DOHH2 (cell line): ENCODE measurements at regions not wholly inside any gene's neighbourhood (a gene's known extent, or its start where the extent isn't known, plus 50 kb on each side); places are given as distances from the start of the nearest gene placed in this dataset.

Experiments used
- H3F3A ChIP-seq: fragments of 200-600 bp; sonication (generic), shearing (Covaris generic); 2 replicates; pipeline ENCODE4 v1.6.0; 2016; ENCODE audit warnings: antibody characterized with exemption, mild to moderate bottlenecking; ENCODE audit not compliant: control insufficient read depth, insufficient read depth
- H3K27ac ChIP-seq: fragments of 200-600 bp; sonication (generic); 2 replicates; pipeline ENCODE4 v1.5.1; 2014; ENCODE audit warnings: low read depth, mild to moderate bottlenecking, low read length, moderate library complexity
- H3K27me3 ChIP-seq: fragments of 200-600 bp; sonication (generic); 2 replicates; pipeline ENCODE4 v1.6.1; 2014; ENCODE audit warnings: mild to moderate bottlenecking, low read length, mixed read lengths; ENCODE audit not compliant: control insufficient read depth
- H3K36me3 ChIP-seq: fragments of 200-600 bp; sonication (generic); 2 replicates; pipeline ENCODE4 v1.6.1; 2014; ENCODE audit warnings: mild to moderate bottlenecking, low read length, moderate library complexity, mixed read lengths; ENCODE audit not compliant: control insufficient read depth
- H3K4me1 ChIP-seq: fragments of 200-600 bp; sonication (generic); 2 replicates; pipeline ENCODE4 v1.6.1; 2014; ENCODE audit warnings: mild to moderate bottlenecking, low read length, mixed read lengths; ENCODE audit not compliant: control insufficient read depth
- H3K4me2 ChIP-seq: fragments of 200-600 bp; sonication (generic); 2 replicates; pipeline ENCODE4 v1.6.0; 2014; ENCODE audit warnings: mild to moderate bottlenecking, low read length, moderate library complexity
- H3K4me3 ChIP-seq: fragments of 200-600 bp; sonication (generic); 2 replicates; pipeline ENCODE4 v1.5.1; 2014; ENCODE audit warnings: mild to moderate bottlenecking, low read length, mixed read lengths
- H3K79me2 ChIP-seq: fragments of 200-600 bp; sonication (generic); 2 replicates; pipeline ENCODE4 v1.6.1; 2014; ENCODE audit warnings: mild to moderate bottlenecking, low read length, mixed read lengths; ENCODE audit not compliant: control insufficient read depth
- H3K9me2 ChIP-seq: fragments of 200-600 bp; sonication (generic); replicated peaks from 2 replicates; pipeline ENCODE4 v1.6.1; 2014; ENCODE audit warnings: mild to moderate bottlenecking, low read length, mixed read lengths; ENCODE audit not compliant: control insufficient read depth
- H3K9me3 ChIP-seq: fragments of 200-600 bp; sonication (generic); 2 replicates; pipeline ENCODE4 v1.6.1; 2014; ENCODE audit warnings: antibody characterized with exemption, low read length, mixed read lengths; ENCODE audit not compliant: control insufficient read depth, insufficient read depth
- H4K20me1 ChIP-seq: fragments of 200-600 bp; sonication (generic); 2 replicates; pipeline ENCODE4 v1.6.0; 2014; ENCODE audit warnings: low read depth, mild to moderate bottlenecking, antibody characterized with exemption, low read length, moderate library complexity; ENCODE audit not compliant: control insufficient read depth, insufficient read depth
- CTCF ChIP-seq: fragments of 200-600 bp; sonication (generic); IDR thresholded peaks from one replicate; pipeline ENCODE4 v1.5.1; 2014; ENCODE audit warnings: antibody characterized with exemption, mild to moderate bottlenecking, low read depth, low read length; ENCODE audit not compliant: poor library complexity, severe bottlenecking
- EZH2phosphoT487 ChIP-seq: fragments of 200-600 bp; sonication (generic); IDR thresholded peaks from 2 replicates; pipeline ENCODE4 v1.6.1; 2017; ENCODE audit warnings: borderline replicate concordance, mild to moderate bottlenecking, antibody characterized with exemption, low read length, moderate library complexity, mixed read lengths

GRCh38 chr18:76281565-76281964 is 213.5 kb downstream of the ZNF516 start:
- Histone ChIP-seq H3F3A (no peaks in the 10 kb centered on the region), H3K36me3 (no peaks in the 10 kb centered on the region), H3K4me1 (no peaks in the 10 kb centered on the region), H3K4me3 (no peak overlapping the region), H3K79me2 (no peaks in the 10 kb centered on the region), H3K9me3 (no peaks in the 10 kb centered on the region), H3K27me3 (peaks cover 3% of the 10 kb centered on the region; the same call in 1 of the 2 replicates), H3K4me2 (no peak overlapping the region), H3K27ac (no peak overlapping the region), H3K9me2 (no peaks in the 10 kb centered on the region), H4K20me1 (no peaks in the 10 kb centered on the region)
- TF ChIP-seq EZH2phosphoT487 (no peak), CTCF (no peak)

GRCh38 chr18:76277801-76278200 is 217.2 kb downstream of the ZNF516 start:
- H3K4me1 ChIP-seq = peaks cover 7% of the 10 kb centered on the region
- no peaks in the 10 kb centered on the region for H3F3A ChIP-seq
- no peak overlapping the region for H3K27ac ChIP-seq
- no peaks in the 10 kb centered on the region for H3K36me3 ChIP-seq
- H3K4me2 ChIP-seq = no peak overlapping the region
- no peaks in the 10 kb centered on the region for H3K9me2 ChIP-seq
- H4K20me1 ChIP-seq = no peaks in the 10 kb centered on the region
- peaks cover 3% of the 10 kb centered on the region; the same call in 1 of the 2 replicates for H3K27me3 ChIP-seq
- H3K4me3 ChIP-seq = no peak overlapping the region
- no peaks in the 10 kb centered on the region for H3K79me2 ChIP-seq
- no peaks in the 10 kb centered on the region for H3K9me3 ChIP-seq
- no peak for TF ChIP-seq CTCF
- no peak for TF ChIP-seq EZH2phosphoT487

GRCh38 chr18:76275727-76276313 is 219.2 kb downstream of the ZNF516 start:
- Histone ChIP-seq H3F3A (no peaks in the 10 kb centered on the region), H3K36me3 (no peaks in the 10 kb centered on the region), H3K27ac (no peak overlapping the region), H3K27me3 (peaks cover 3% of the 10 kb centered on the region; the same call in 1 of the 2 replicates), H4K20me1 (no peaks in the 10 kb centered on the region), H3K9me3 (no peaks in the 10 kb centered on the region), H3K4me3 (no peak overlapping the region), H3K4me2 (no peak overlapping the region; the same call in 1 of the 2 replicates), H3K4me1 (peaks cover 7% of the 10 kb centered on the region), H3K9me2 (no peaks in the 10 kb centered on the region), H3K79me2 (no peaks in the 10 kb centered on the region)
- no peak for TF ChIP-seq CTCF
